GM12878 (cell line): ENCODE measurements at regions not wholly inside any gene's neighbourhood (a gene's known extent, or its start where the extent isn't known, plus 50 kb on each side); places are given as distances from the start of the nearest gene placed in this dataset.

Source experiments
- ATAC-seq: fragments of 200-7000 bp; cut with Tn5 transposase; 3 replicates; pipeline ENCODE4 v1.9.1; 2020; ENCODE audit warnings: mild to moderate bottlenecking, moderate library complexity
- BruUV-seq: library from RNA; stranded (reverse); fragments of 400-500 nt; replicated peaks from 2 replicates; lab custom pipeline; 2021; lab: Mats Ljungman, UMichigan
- CTCF ChIA-PET: fragments of 300-600 bp; sonication (Branson Sonifier 250); formaldehyde crosslinking; extraction: SDS; loops from one replicate; lab custom pipeline; 2021; ENCODE audit warnings: inconsistent platforms; lab: Yijun Ruan, JAX
- POLR2A ChIA-PET: fragments of 350-600 bp; formaldehyde crosslinking; extraction: SDS; loops from one replicate; lab custom pipeline; 2021; ENCODE audit warnings: inconsistent platforms; lab: Charles Lee
- RAD21 ChIA-PET: fragments of 300-600 bp; sonication (Branson Sonifier 250); formaldehyde crosslinking; loops from one replicate; lab custom pipeline; 2023; ENCODE audit warnings: antibody characterized with exemption; ENCODE audit not compliant: unreplicated experiment; lab: Charles Lee
- SMC1A ChIA-PET: fragments of 300-600 bp; sonication (Branson Sonifier 250); formaldehyde crosslinking; loops from one replicate; lab custom pipeline; 2023; ENCODE audit not compliant: unreplicated experiment, uncharacterized antibody; lab: Charles Lee
- DNase-seq: peaks from one replicate; pipeline ENCODE4 v3.0.0-alpha.2; 2011; ENCODE audit warnings: low read depth, low spot score
- FAIRE-seq: peaks from 3 replicates; lab custom pipeline; 2011; peaks lifted over from hg19 to GRCh38; lab: Jason Lieb, UNC
- H2AFZ ChIP-seq: 2 replicates; pipeline ENCODE4 v1.6.0; 2011; ENCODE audit warnings: low read depth, low read length, control low read depth; ENCODE audit not compliant: control insufficient read depth
- H3K27ac ChIP-seq: 2 replicates; pipeline ENCODE4 v1.5.1; 2011; ENCODE audit warnings: control low read depth; ENCODE audit not compliant: control insufficient read depth, insufficient read depth
- H3K27me3 ChIP-seq, 2 experiments: replicated peaks in 1 of 2; 2 replicates each; pipeline versions ENCODE4 v1.6.0 to v1.6.1; 2011; ENCODE audit warnings: low read length in 1 of 2; ENCODE audit not compliant: control insufficient read depth in 2 of 2, insufficient read depth in 2 of 2
- H3K36me3 ChIP-seq, 2 experiments: 2 replicates each; pipeline ENCODE4 v1.5.1; 2011; ENCODE audit warnings: low read length in 1 of 2; ENCODE audit not compliant: control insufficient read depth in 2 of 2, insufficient read depth in 2 of 2
- H3K4me1 ChIP-seq: 2 replicates; pipeline ENCODE4 v1.6.1; 2011; ENCODE audit warnings: mild to moderate bottlenecking, low read length, moderate library complexity, mixed read lengths; ENCODE audit not compliant: control insufficient read depth, insufficient read depth
- H3K4me2 ChIP-seq: 2 replicates; pipeline ENCODE4 v1.6.0; 2011; ENCODE audit warnings: control low read depth; ENCODE audit not compliant: control insufficient read depth, insufficient read depth
- H3K4me3 ChIP-seq: fragments of 200-600 bp; sonication (generic); 2 replicates; pipeline ENCODE4 v1.5.1; 2016
- H3K79me2 ChIP-seq: 2 replicates; pipeline ENCODE4 v1.6.0; 2011; ENCODE audit warnings: low read length; ENCODE audit not compliant: control insufficient read depth, insufficient read depth
- H3K9ac ChIP-seq: 2 replicates; pipeline ENCODE4 v1.8.0; 2011; ENCODE audit warnings: low read length, control low read depth, mixed read lengths; ENCODE audit not compliant: control insufficient read depth, insufficient read depth
- H3K9me3 ChIP-seq: replicated peaks from 3 replicates; pipeline ENCODE4 v1.5.1; 2011; ENCODE audit warnings: mild to moderate bottlenecking, low read length; ENCODE audit not compliant: control insufficient read depth, insufficient read depth
- H4K20me1 ChIP-seq: 2 replicates; pipeline ENCODE4 v1.6.0; 2011; ENCODE audit not compliant: control insufficient read depth, insufficient read depth
- CTCF ChIP-seq, 3 experiments: IDR thresholded peaks in 2 of 3; conservative IDR thresholded peaks in 1 of 3; 2 replicates each; pipeline ENCODE4 v1.5.1; 2011; ENCODE audit warnings: low read depth in 3 of 3, low read length in 3 of 3, mild to moderate bottlenecking in 3 of 3, control low read depth in 2 of 3, moderate library complexity in 2 of 3, inconsistent platforms in 1 of 3, mixed read lengths in 1 of 3; ENCODE audit not compliant: control insufficient read depth in 2 of 3, insufficient read depth in 1 of 3; ENCODE audit errors: extremely low read depth in 1 of 3
- CUX1 ChIP-seq: IDR thresholded peaks from 2 replicates; pipeline ENCODE4 v1.6.1; 2012; ENCODE audit warnings: improper control_type of control experiment, low read depth, low read length; ENCODE audit not compliant: insufficient replicate concordance
- NR2C1 ChIP-seq: fragments of 450-650 bp; IDR thresholded peaks from 2 replicates; pipeline ENCODE4 v1.6.1; 2017; ENCODE audit warnings: antibody characterized with exemption, mild to moderate bottlenecking, moderate library complexity
- POLR2A ChIP-seq: IDR thresholded peaks from 2 replicates; pipeline ENCODE4 v1.6.1; 2011; ENCODE audit warnings: low read depth, mild to moderate bottlenecking, low read length
- RFX5 ChIP-seq: IDR thresholded peaks from 2 replicates; pipeline ENCODE4 v1.6.1; 2011; ENCODE audit warnings: low read depth, low read length, improper control_type of control experiment
- ZNF24 ChIP-seq: fragments of 450-650 bp; IDR thresholded peaks from 2 replicates; pipeline ENCODE4 v1.6.1; 2017; ENCODE audit warnings: antibody characterized with exemption, mild to moderate bottlenecking
- ZSCAN29 ChIP-seq: fragments of 450-650 bp; IDR thresholded peaks from 2 replicates; pipeline ENCODE4 v1.6.1; 2017; ENCODE audit warnings: mild to moderate bottlenecking, moderate library complexity
- WGBS: methylation state at CpG from one replicate; pipeline ENCODE4 v1.1.6; 2016; ENCODE audit warnings: low lambda C conversion rate; ENCODE audit not compliant: insufficient replicate concordance, insufficient coverage; ENCODE audit errors: missing lambda C conversion rate; 5-methylcytosine and 5-hydroxymethylcytosine counted together
- in situ Hi-C: fragments of 300-500 bp; cut with MboI; formaldehyde crosslinking; loops from 9 replicates; pipeline ENCODE4 v1.14.3; 2018; ENCODE audit warnings: mixed read lengths
- intact Hi-C: fragments of 100-400 bp; cut with micrococcal nuclease; formaldehyde crosslinking; loops from one replicate; pipeline ENCODE4 v1.14.2; 2022; ENCODE audit not compliant: unreplicated experiment

- H3K4me2 ChIP-seq: no peak overlapping the region
- no peak overlapping the region for H3K27ac ChIP-seq
- in situ Hi-C loops: no loop called here
- ChIA-PET POLR2A (no interaction called here), RAD21 (no interaction called here), SMC1A (no interaction called here), CTCF (no interaction called here)
- no peaks in the 10 kb centered on the region; the same call in 2 of the 3 replicates for H3K9me3 ChIP-seq
- DNase-seq (no peak), FAIRE-seq (no peak), ATAC-seq (no peak)
- H3K4me1 ChIP-seq: no peaks in the 10 kb centered on the region
- no peaks in the 10 kb centered on the region for H3K79me2 ChIP-seq
- 0 out of 2 replicates have a peak, but pooled peaks cover 2% of the 10 kb centered on the region for H4K20me1 ChIP-seq
- TF ChIP-seq ZNF24 (no peak), ZSCAN29 (no peak), NR2C1 (no peak)
- no peak overlapping the region for H2AFZ ChIP-seq
- H3K4me3 ChIP-seq: no peak overlapping the region
- no TSS peak for BruUV-seq
- intact Hi-C loops: no loop called here
- WGBS: 40% methylated on average over 6 of the region's 6 CpGs
- no peaks in the 10 kb centered on the region for H3K36me3 ChIP-seq
- H3K9ac ChIP-seq: no peak overlapping the region
- peaks cover 0 to 4% of the 10 kb centered on the region in 2 experiments; a peak in 3 of 4 replicates for H3K27me3 ChIP-seq
These were observed 73.7 kb upstream of the MED9 start for GRCh38 chr17:17403065-17403464.

GRCh38 chr17:17403899-17404576, 72.8 kb upstream of the MED9 start:
- no peaks in the 10 kb centered on the region; the same call in 2 of the 3 replicates for H3K9me3 ChIP-seq
- H4K20me1 ChIP-seq: 0 out of 2 replicates have a peak, but pooled peaks cover 2% of the 10 kb centered on the region
- WGBS: 18% methylated on average over 17 of the region's 17 CpGs
- ATAC-seq (no peak), DNase-seq (no peak), FAIRE-seq (no peak)
- ChIA-PET RAD21 (no interaction called here), POLR2A (no interaction called here), CTCF (no interaction called here), SMC1A (no interaction called here)
- H3K27ac ChIP-seq: no peak overlapping the region
- no TSS peak for BruUV-seq
- in situ Hi-C loops: no loop called here
- H3K4me1 ChIP-seq: no peaks in the 10 kb centered on the region
- no peaks in the 10 kb centered on the region for H3K79me2 ChIP-seq
- no peaks in the 10 kb centered on the region for H3K36me3 ChIP-seq
- no peak overlapping the region for H2AFZ ChIP-seq
- intact Hi-C loops: no loop called here
- H3K9ac ChIP-seq: no peak overlapping the region
- no peak overlapping the region for H3K4me2 ChIP-seq
- H3K27me3 ChIP-seq: peaks cover 0 to 4% of the 10 kb centered on the region in 2 experiments; a peak in 3 of 4 replicates
- H3K4me3 ChIP-seq: no peak overlapping the region
- TF ChIP-seq CTCF (IDR thresholded peaks at IDR 0.05 in 2 of 3, conservative IDR thresholded peaks at IDR 0.05 in 1 of 3; ENCODE audit: control insufficient read depth in 2 of 3, extremely low read depth in 1 of 3, insufficient read depth in 1 of 3, low read depth in 3 of 3, low read length in 3 of 3) (no peak), RFX5 (no peak), POLR2A (no peak), CUX1 (no peak)
